Peyer's patch (tissue), 4 donors: ENCODE measurements at regions not wholly inside any gene's neighbourhood (a gene's known extent, or its start where the extent isn't known, plus 50 kb on each side); places are given as distances from the start of the nearest gene placed in this dataset.
"Not testable (repeated sequence)": the region's sequence is repeated elsewhere in the genome, so short reads cannot be mapped to it uniquely, and the experiment has no call there.

Experiments
- POLR2A ChIP-seq, 2 donors: fragments of 450-650 bp; IDR thresholded peaks; one replicate each; pipeline ENCODE4 v1.5.1; 2017; ENCODE audit warnings: antibody characterized with exemption in 2 of 2, mild to moderate bottlenecking in 2 of 2, moderate library complexity in 2 of 2
- TF ChIP-seq, protein P1 (sequence below), 6 experiments: fragments of 450-650 bp in 4 of 6; fragments of 200-600 bp in 2 of 6; sonication (generic) in 1 of 6; IDR thresholded peaks; one replicate each; pipeline ENCODE4 v1.5.1; 2017 to 2019; ENCODE audit warnings: antibody characterized with exemption in 6 of 6, mild to moderate bottlenecking in 3 of 6, moderate library complexity in 1 of 6

DNA sequence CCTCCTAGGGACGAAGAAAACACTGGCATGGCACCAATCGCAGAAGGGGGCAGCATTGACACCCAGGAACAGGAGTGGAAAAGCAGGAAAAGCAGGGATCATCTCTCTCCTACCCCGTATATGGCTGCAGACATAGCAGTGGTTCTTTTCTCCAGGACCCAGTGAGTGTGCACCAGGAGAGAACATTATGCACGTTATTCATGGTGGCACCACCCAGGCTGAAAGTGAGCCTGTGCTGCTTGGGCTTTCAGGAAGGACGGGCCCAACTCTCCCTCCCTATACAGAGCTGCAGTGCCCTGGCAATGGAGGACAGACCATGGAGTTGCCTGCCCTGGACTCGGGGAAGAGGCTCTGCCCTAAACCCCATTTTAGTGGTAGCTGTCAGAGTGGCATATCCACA, 69.0 kb upstream of the FCGR1A start:
- TF ChIP-seq, protein P1, sequence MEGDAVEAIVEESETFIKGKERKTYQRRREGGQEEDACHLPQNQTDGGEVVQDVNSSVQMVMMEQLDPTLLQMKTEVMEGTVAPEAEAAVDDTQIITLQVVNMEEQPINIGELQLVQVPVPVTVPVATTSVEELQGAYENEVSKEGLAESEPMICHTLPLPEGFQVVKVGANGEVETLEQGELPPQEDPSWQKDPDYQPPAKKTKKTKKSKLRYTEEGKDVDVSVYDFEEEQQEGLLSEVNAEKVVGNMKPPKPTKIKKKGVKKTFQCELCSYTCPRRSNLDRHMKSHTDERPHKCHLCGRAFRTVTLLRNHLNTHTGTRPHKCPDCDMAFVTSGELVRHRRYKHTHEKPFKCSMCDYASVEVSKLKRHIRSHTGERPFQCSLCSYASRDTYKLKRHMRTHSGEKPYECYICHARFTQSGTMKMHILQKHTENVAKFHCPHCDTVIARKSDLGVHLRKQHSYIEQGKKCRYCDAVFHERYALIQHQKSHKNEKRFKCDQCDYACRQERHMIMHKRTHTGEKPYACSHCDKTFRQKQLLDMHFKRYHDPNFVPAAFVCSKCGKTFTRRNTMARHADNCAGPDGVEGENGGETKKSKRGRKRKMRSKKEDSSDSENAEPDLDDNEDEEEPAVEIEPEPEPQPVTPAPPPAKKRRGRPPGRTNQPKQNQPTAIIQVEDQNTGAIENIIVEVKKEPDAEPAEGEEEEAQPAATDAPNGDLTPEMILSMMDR (IDR thresholded peaks at IDR 0.05): not testable (repeated sequence)
- TF ChIP-seq POLR2A (IDR thresholded peaks at IDR 0.05): not testable (repeated sequence)
